BE2C (cell line): ENCODE measurements at regions not wholly inside any gene's neighbourhood (a gene's known extent, or its start where the extent isn't known, plus 50 kb on each side); places are given as distances from the start of the nearest gene placed in this dataset.

Experiments used
- DNase-seq: peaks from one replicate; pipeline ENCODE4 v3.0.0-alpha.2; 2020
- H3K27me3 ChIP-seq: fragments of 250-450 bp; sonication (Bioruptor Pico); 2 replicates; pipeline ENCODE4 v1.5.1; 2020; ENCODE audit warnings: mild to moderate bottlenecking
- H3K36me3 ChIP-seq: fragments of 250-450 bp; sonication (Bioruptor Pico); 2 replicates; pipeline ENCODE4 v1.5.1; 2020; ENCODE audit warnings: mild to moderate bottlenecking
- H3K4me1 ChIP-seq: fragments of 250-450 bp; sonication (Bioruptor Pico); 2 replicates; pipeline ENCODE4 v1.5.1; 2020
- H3K4me3 ChIP-seq: 2 replicates; pipeline ENCODE4 v1.5.1; 2011; ENCODE audit warnings: low read depth, low read length
- H3K9me3 ChIP-seq: fragments of 250-450 bp; sonication (Bioruptor Pico); 2 replicates; pipeline ENCODE4 v1.5.1; 2020
- CTCF ChIP-seq: IDR thresholded peaks from 2 replicates; pipeline ENCODE4 v1.5.1; 2012; ENCODE audit warnings: mild to moderate bottlenecking, low read depth, low read length

DNA sequence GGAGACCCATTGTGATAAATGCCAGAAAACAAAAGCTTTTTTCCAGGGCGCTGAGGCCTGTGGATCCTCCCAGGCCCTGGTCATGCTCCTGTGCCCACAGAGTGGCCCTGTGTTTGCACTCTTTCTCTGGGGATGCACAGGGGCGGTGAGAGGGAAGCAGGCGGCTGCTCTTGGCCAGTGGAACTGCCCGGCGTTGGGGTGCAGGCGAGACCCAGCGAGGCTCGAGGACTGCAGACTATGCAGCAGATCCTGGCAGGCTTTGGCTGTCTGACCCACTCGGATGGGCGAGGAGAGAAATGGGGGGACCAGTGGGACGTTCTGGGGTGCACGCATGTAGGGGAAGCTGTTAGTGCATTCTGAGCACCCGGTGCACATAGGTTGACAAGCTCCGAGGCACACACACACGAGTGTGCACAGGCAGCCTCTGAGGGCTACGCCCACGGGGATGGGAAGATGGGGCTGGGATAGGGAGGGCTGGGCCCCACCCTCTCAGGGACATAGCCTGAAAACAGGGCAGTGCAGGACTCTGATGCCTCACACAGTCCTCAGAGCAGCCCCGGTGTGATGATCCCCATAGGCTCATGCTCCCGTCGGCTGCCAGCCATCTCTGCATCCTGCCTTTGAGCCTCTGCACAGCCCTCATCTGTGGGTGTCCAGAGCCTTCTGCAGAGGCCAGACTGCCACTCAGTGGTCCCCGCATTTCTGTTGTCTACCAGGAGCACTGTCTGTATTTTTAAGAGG lies 1233.5 kb downstream of the BRD1 start:
- no peaks in the 10 kb centered on the region for H3K27me3 ChIP-seq
- no peak for TF ChIP-seq CTCF
- H3K9me3 ChIP-seq, result peaks cover 4% of the 10 kb centered on the region
- H3K36me3 ChIP-seq, result no peaks in the 10 kb centered on the region
- no peak for DNase-seq
- no peak overlapping the region for H3K4me3 ChIP-seq
- no peaks in the 10 kb centered on the region for H3K4me1 ChIP-seq

- no peak for DNase-seq
- peaks cover 4% of the 10 kb centered on the region for H3K9me3 ChIP-seq
- H3K36me3 ChIP-seq, result no peaks in the 10 kb centered on the region
- TF ChIP-seq CTCF, result no peak
- no peaks in the 10 kb centered on the region for H3K27me3 ChIP-seq
- H3K4me1 ChIP-seq, result no peaks in the 10 kb centered on the region
- no peak overlapping the region for H3K4me3 ChIP-seq
Observed at GRCh38 chr22:48593551-48593950, 1234.1 kb downstream of the BRD1 start.

DNA sequence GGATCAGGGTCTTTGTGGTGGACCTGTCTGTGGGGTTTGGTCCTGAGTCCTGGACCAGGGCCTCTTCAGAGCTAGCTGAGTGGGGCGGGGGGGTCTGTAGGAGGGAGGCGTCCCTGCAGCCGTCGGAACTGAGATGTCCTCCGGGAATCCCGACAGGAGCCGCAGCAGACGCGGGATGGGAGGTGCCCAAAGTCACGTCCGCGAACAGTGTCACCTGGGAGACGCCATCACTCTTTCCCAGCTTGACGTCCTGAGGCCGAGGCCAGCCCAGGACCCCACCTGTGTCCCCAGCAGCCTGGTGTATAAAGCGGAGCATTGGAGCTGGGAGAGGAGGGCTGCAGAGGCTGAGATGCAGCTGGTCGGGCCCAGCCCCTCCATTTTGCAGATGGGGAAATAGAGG lies 1234.7 kb downstream of the BRD1 start:
- Histone ChIP-seq H3K4me1 (no peaks in the 10 kb centered on the region), H3K27me3 (no peaks in the 10 kb centered on the region), H3K4me3 (no peak overlapping the region), H3K36me3 (no peaks in the 10 kb centered on the region), H3K9me3 (peaks cover 4% of the 10 kb centered on the region)
- no peak for TF ChIP-seq CTCF
- no peak for DNase-seq

DNA sequence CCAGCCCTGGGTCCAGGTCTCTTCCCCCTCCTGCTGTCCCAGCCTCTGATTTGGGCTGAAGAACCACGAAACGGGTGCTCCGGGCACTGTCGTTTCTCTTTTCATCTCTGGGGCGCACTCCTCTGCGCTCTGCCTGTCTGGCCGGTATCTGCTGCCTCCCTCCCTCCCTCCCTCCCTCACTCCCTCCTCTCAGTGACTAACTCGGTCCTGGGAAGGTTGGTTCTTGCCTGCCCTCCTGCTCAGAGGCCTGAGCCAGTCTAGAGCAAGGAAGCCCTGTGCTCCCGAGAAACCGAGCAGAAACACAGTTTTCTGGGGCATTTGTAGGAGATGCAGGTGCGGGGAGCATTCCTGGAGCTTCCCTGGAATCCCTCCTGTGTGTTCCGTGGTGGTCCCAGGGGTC lies 1235.2 kb downstream of the BRD1 start:
- H3K9me3 ChIP-seq, result peaks cover 4% of the 10 kb centered on the region
- H3K4me1 ChIP-seq, result no peaks in the 10 kb centered on the region
- TF ChIP-seq CTCF, result no peak
- no peaks in the 10 kb centered on the region for H3K36me3 ChIP-seq
- H3K27me3 ChIP-seq, result no peaks in the 10 kb centered on the region
- DNase-seq, result no peak
- H3K4me3 ChIP-seq, result no peak overlapping the region

DNA sequence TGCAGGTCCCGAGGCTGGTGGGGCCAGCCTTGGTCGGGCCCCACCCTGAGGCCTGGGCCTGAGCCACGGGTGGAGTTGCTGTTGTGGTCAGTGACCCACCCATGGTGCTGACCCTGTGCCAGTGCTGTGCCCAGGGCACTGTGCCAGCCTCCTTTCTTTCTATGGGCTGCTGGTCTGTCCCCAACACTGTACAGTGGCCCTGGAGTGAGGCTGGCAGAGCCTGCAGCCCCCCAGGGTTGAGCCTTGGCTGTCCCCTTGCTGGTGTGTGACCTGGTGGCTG lies 1235.7 kb downstream of the BRD1 start:
- Histone ChIP-seq H3K4me3 (no peak overlapping the region), H3K9me3 (peaks cover 4% of the 10 kb centered on the region), H3K36me3 (no peaks in the 10 kb centered on the region), H3K27me3 (no peaks in the 10 kb centered on the region), H3K4me1 (no peaks in the 10 kb centered on the region)
- TF ChIP-seq CTCF, result no peak
- no peak for DNase-seq

- no peaks in the 10 kb centered on the region for H3K36me3 ChIP-seq
- H3K4me3 ChIP-seq, result no peak overlapping the region
- H3K9me3 ChIP-seq, result peaks cover 4% of the 10 kb centered on the region
- no peaks in the 10 kb centered on the region for H3K27me3 ChIP-seq
- DNase-seq, result no peak
- no peak for TF ChIP-seq CTCF
- H3K4me1 ChIP-seq, result no peaks in the 10 kb centered on the region
Observed at GRCh38 chr22:48591286-48592065, 1236.2 kb downstream of the BRD1 start.
